Mucosa of stomach (tissue), 1 donor: ENCODE measurements at regions not wholly inside any gene's neighbourhood (a gene's known extent, or its start where the extent isn't known, plus 50 kb on each side); places are given as distances from the start of the nearest gene placed in this dataset.

ENCODE experiments used
- H3K27me3 ChIP-seq: one replicate; pipeline ENCODE4 v1.7.0; 2013; ENCODE audit warnings: mild to moderate bottlenecking, low read length; ENCODE audit not compliant: control insufficient read depth, insufficient read depth
- H3K36me3 ChIP-seq: one replicate; pipeline ENCODE4 v1.7.0; 2013; ENCODE audit warnings: low read length; ENCODE audit not compliant: control insufficient read depth, insufficient read depth
- H3K4me1 ChIP-seq: one replicate; pipeline ENCODE4 v1.7.0; 2013; ENCODE audit warnings: mild to moderate bottlenecking, low read length; ENCODE audit not compliant: control insufficient read depth, insufficient read depth
- H3K4me3 ChIP-seq: one replicate; pipeline ENCODE4 v1.7.0; 2013; ENCODE audit warnings: low read length
- H3K9ac ChIP-seq: one replicate; pipeline ENCODE4 v1.7.0; 2013; ENCODE audit warnings: mild to moderate bottlenecking, low read length, moderate library complexity
- H3K9me3 ChIP-seq: one replicate; pipeline ENCODE4 v1.7.0; 2013; ENCODE audit warnings: mild to moderate bottlenecking, low read length, moderate library complexity; ENCODE audit not compliant: control insufficient read depth
- donor health status: Pancreatic carcinoma.

GRCh38 chr1:222865718-222866117, 50.9 kb downstream of the DISP1 start:
- Histone ChIP-seq H3K4me3 (no peak overlapping the region), H3K27me3 (no peaks in the 10 kb centered on the region), H3K9me3 (no peaks in the 10 kb centered on the region), H3K4me1 (peaks cover 5% of the 10 kb centered on the region), H3K9ac (no peak overlapping the region), H3K36me3 (no peaks in the 10 kb centered on the region)

GRCh38 chr1:222867316-222867715, 52.5 kb downstream of the DISP1 start:
- H3K36me3 ChIP-seq: no peaks in the 10 kb centered on the region
- H3K27me3 ChIP-seq: no peaks in the 10 kb centered on the region
- no peak overlapping the region for H3K9ac ChIP-seq
- H3K4me3 ChIP-seq: no peak overlapping the region
- peaks cover 5% of the 10 kb centered on the region for H3K4me1 ChIP-seq
- no peaks in the 10 kb centered on the region for H3K9me3 ChIP-seq

DNA sequence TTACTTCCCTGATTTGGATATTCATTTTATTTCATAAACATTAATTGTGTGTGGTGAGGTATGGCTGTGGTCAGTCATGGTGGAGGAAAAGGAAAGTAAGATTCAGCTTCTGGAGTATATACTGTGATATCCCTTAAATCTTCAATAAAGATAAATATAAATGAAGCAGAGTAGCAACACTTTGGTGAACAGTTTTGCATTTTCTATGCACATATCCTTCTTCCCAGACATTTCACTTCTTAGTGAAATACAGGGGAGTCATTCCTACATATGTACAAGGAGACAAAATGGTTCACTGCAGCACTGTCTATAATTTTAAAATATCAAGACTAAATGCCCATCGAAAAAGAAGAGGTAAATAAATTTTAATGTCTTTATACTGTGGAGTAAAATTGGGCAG, 61.3 kb downstream of the DISP1 start:
- H3K9me3 ChIP-seq: no peaks in the 10 kb centered on the region
- H3K36me3 ChIP-seq: no peaks in the 10 kb centered on the region
- no peak overlapping the region for H3K9ac ChIP-seq
- no peak overlapping the region for H3K4me3 ChIP-seq
- H3K27me3 ChIP-seq: no peaks in the 10 kb centered on the region
- no peaks in the 10 kb centered on the region for H3K4me1 ChIP-seq

- no peaks in the 10 kb centered on the region for H3K9me3 ChIP-seq
- no peak overlapping the region for H3K9ac ChIP-seq
- H3K36me3 ChIP-seq: no peaks in the 10 kb centered on the region
- no peaks in the 10 kb centered on the region for H3K4me1 ChIP-seq
- H3K4me3 ChIP-seq: no peak overlapping the region
- H3K27me3 ChIP-seq: no peaks in the 10 kb centered on the region
Observed at GRCh38 chr1:222877854-222878253, 63.0 kb downstream of the DISP1 start.

- H3K9ac ChIP-seq: no peak overlapping the region
- no peaks in the 10 kb centered on the region for H3K27me3 ChIP-seq
- H3K4me1 ChIP-seq: no peaks in the 10 kb centered on the region
- H3K9me3 ChIP-seq: no peaks in the 10 kb centered on the region
- no peak overlapping the region for H3K4me3 ChIP-seq
- no peaks in the 10 kb centered on the region for H3K36me3 ChIP-seq
Observed at GRCh38 chr1:222880587-222880986, 65.7 kb downstream of the DISP1 start.

DNA sequence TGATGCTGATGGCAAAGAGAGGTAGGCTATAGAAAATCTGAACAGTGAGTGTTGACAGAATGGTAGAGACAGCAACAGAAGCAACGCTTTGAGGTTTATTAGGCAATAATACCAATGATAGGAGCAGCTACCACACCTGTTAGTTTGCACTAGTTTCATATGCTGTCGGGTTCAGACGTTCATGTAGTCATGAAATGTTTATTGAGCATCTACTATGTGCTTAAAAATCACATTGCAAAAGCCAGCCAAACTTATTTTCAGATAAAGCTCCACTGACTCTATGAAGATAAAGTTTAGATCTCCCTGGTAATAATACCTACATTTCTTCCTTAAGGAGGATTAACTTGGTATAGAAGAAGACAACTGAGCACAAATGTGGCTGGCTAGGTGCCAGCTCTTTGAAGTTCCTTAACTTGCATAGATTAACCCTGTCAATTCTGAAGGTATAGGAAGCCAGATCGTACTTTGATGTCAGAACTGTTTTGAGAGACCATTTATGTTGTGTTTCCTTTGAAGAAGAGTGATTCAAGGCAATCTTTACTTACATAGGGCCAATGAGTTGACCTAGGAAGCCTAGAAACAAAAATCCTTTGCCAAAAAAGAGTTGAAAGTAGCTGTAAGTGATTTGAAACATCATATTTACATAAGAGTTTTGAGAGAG, 71.5 kb downstream of the DISP1 start:
- Histone ChIP-seq H3K4me3 (no peak overlapping the region), H3K36me3 (no peaks in the 10 kb centered on the region), H3K27me3 (no peaks in the 10 kb centered on the region), H3K9me3 (no peaks in the 10 kb centered on the region), H3K9ac (no peak overlapping the region), H3K4me1 (no peaks in the 10 kb centered on the region)

DNA sequence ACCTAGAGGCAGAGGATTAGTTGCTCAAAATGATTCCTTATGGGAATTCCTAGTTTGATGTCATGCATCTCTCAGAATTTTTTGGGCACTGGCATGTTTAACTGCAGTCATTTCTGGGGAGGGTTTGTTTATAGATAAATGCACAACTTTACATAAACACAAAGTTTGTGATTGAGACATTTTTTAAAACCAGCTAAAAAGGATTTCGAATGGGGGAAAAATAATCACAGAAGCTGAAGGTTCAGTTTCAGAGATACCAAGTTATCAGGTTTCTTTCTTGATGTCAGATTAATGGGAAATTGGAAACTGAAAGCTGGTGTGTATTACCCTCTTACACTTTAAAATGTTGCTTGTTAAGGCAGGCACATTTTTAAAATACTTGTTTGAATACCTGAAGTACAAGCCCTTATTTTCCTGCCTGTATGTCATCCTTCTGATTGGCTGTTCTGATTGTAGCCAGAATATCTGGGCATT, 72.1 kb downstream of the DISP1 start:
- Histone ChIP-seq H3K4me3 (no peak overlapping the region), H3K9me3 (no peaks in the 10 kb centered on the region), H3K9ac (no peak overlapping the region), H3K36me3 (no peaks in the 10 kb centered on the region), H3K27me3 (no peaks in the 10 kb centered on the region), H3K4me1 (no peaks in the 10 kb centered on the region)

DNA sequence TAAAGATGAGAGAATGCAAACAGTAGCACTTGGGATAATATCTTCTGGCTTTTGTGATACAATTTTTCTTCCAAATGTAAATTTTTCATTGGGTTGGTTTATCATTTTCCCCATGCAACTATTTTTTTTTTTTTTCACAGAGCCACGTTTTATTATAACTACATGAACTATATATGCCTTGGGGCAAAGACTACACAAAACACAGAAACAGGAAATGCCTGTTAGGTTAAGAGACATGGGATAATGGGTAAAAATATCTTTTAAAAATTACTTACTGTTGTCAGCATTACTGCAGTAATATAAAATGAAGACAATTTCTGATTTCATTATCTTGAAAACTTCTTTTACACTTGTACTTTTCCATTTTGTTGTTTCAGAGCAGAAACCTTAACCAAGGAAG, 74.6 kb downstream of the DISP1 start:
- no peaks in the 10 kb centered on the region for H3K9me3 ChIP-seq

GRCh38 chr1:222890716-222891115, 75.9 kb downstream of the DISP1 start:
- Histone ChIP-seq H3K36me3 (no peaks in the 10 kb centered on the region), H3K9ac (no peak overlapping the region), H3K4me1 (no peaks in the 10 kb centered on the region), H3K4me3 (no peak overlapping the region), H3K9me3 (no peaks in the 10 kb centered on the region), H3K27me3 (no peaks in the 10 kb centered on the region)

More for the DNA sequence above, 74.6 kb downstream of the DISP1 start:
- no peak overlapping the region for H3K9ac ChIP-seq
- no peak overlapping the region for H3K4me3 ChIP-seq
- H3K27me3 ChIP-seq: no peaks in the 10 kb centered on the region
- H3K4me1 ChIP-seq: no peaks in the 10 kb centered on the region
- H3K36me3 ChIP-seq: no peaks in the 10 kb centered on the region

DNA sequence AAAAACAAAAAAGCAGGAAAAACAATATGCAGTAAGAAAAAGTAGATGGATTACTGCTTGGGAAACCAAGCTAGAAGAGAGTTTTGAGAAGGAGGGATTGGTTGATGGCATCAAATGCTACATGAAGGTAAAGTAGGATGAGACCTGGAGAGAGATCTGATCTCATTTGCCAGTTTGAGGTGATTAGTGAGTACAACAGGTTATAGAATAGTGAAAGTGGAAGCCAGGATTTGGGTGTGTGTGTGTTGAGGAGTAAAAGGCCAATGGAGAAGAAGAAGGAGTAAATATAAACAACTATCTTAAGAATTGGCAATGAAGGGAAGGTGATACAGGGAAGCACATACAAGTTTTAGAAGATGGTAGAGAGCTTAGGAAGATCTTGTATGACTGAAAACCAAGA, 76.7 kb downstream of the DISP1 start:
- no peak overlapping the region for H3K9ac ChIP-seq

GRCh38 chr1:222892137-222892769, 77.4 kb downstream of the DISP1 start:
- Histone ChIP-seq H3K9ac (no peak overlapping the region), H3K9me3 (no peaks in the 10 kb centered on the region), H3K4me1 (peaks cover 4% of the 10 kb centered on the region), H3K4me3 (no peak overlapping the region), H3K27me3 (no peaks in the 10 kb centered on the region), H3K36me3 (no peaks in the 10 kb centered on the region)

More for the DNA sequence above, 76.7 kb downstream of the DISP1 start:
- H3K9me3 ChIP-seq: no peaks in the 10 kb centered on the region
- no peaks in the 10 kb centered on the region for H3K36me3 ChIP-seq
- H3K4me3 ChIP-seq: no peak overlapping the region
- no peaks in the 10 kb centered on the region for H3K4me1 ChIP-seq
- H3K27me3 ChIP-seq: no peaks in the 10 kb centered on the region

DNA sequence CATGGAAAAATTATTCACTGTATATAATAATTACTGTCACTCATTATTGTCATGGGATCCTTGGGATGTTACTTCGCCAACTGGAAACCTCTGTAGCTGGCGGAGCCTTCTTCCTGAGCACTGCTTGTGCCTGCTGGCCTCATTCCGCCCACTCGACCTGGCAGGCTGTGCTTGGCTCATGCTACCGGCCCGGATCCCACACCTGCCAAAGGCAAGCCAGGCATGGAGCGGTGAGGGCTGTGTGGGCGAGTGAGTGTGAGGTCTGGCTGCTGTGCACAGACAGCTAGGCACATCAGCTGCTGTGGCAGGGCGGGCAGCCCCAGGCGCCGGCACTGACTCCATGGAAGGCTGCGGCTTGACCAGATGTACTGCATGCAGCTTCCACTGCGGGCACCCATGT, 78.4 kb downstream of the DISP1 start:
- Histone ChIP-seq H3K36me3 (no peaks in the 10 kb centered on the region), H3K4me1 (peaks cover 12% of the 10 kb centered on the region), H3K9me3 (no peaks in the 10 kb centered on the region), H3K27me3 (no peaks in the 10 kb centered on the region), H3K4me3 (no peak overlapping the region), H3K9ac (no peak overlapping the region)
